Left ventricle myocardium superior (tissue), 1 donor: ENCODE measurements at regions not wholly inside any gene's neighbourhood (a gene's known extent, or its start where the extent isn't known, plus 50 kb on each side); places are given as distances from the start of the nearest gene placed in this dataset.
A peak's percentile ranks its signal among the peaks of the same experiment; 100 is the strongest.
"Not testable (repeated sequence)": the region's sequence is repeated elsewhere in the genome, so short reads cannot be mapped to it uniquely, and the experiment has no call there.

Experiments
- ATAC-seq: fragments of 200-7000 bp; cut with Tn5 transposase; one replicate; pipeline ENCODE4 v1.9.1; 2020; ENCODE audit warnings: mild to moderate bottlenecking, moderate library complexity
- DNase-seq: peaks from one replicate; pipeline ENCODE4 v3.0.0-alpha.2; 2020
- intact Hi-C: fragments of 100-400 bp; cut with micrococcal nuclease; formaldehyde crosslinking; loops from one replicate; pipeline ENCODE4 v1.11.0; 2022
- donor health status: DM: no; HTN: yes; CAD: no; lungs with severe emphysema.

DNA sequence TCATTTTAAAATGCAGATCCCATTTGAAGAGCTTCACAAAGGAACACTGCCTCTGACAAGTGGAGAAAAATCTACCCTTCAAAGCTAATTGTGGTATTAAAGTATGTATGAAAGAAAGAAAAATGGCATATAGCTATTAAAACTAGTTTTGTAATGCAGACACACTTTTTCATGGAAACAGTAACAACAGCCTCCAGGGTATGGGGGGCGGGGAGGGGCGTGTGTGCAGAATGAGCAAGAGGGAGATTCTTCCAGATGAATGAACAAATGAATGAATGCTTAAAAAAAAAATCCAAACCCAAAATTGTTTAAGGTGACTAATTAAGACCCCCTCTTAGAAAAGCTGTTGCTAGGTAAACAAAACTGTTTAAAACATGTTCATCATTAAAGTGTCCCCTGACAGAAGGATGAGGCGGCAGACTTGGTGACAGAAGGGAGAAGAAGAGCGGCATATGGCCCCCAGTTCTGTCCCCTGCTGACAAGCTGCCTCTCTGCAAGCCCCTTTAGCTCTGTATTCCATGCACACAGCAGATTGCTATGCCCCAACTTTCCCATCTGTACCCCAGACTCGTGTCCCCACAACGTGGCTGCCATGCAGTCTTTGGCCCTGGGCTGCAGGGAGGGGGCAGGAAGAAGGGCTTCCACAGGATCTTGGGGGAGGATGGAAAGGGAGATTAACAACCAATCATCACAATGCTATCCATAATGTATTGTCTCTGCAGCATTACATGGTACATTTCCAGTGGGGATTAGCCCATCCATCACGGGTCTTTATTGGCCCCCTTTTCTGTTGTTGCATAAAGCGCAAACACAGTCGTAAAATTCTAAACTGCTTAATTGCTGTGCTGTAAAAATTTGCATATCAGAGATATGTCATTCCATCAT is 108.4 kb upstream of the OLIG3 start:
- ATAC-seq (no peak), DNase-seq (no peak)
- intact Hi-C loops = no loop called here

GRCh38 chr6:137610702-137611101 is 116.5 kb upstream of the OLIG3 start:
- ATAC-seq (no peak), DNase-seq (no peak)
- intact Hi-C loops = no loop called here

DNA sequence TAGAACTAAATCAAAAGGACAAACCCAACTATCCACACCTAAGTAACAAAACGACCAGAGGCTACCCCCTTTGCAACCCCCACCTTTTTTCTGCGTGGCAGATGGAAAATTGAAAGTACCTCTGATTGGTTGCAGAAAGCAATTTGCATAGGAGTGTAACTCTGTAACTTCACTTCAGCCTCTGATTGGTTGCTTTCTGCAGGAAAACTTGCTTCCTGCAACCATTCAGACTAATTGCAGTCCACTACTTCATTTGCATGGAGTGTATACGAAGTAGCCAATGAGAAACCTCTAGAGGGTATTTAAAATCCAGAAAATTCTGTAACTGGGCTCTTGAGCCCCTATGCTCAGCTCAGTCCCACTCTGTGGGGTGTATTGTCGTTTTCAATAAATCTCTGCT is 129.1 kb upstream of the OLIG3 start:
- DNase-seq = no peak
- intact Hi-C loops = no loop called here
- ATAC-seq = no peak

DNA sequence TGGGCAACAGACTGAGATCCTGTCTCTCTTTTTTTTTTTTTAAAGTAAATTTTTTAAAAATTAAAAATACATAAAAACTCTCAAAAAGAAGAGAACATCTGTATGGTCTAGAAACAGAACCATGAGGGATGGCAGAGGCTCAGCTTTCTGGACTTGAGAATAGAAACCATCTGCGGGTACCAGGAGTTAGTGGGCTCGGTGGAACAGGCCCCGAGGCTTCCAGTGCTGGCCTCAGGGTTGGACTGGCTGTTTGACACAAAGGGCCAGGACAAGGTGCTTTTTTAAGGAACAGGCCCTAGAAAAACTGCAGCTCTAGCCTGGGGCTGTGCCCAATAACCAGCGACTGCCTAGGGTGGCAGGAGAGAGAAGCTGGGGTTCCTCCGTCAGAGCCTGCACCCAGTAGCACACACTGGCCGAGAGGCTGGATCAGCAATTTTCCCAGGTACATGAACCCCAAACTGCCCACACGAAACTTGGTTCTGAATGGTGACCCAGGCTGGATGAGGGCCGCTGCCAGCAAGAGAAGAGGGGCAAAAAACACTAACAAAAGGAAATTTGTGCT is 131.0 kb upstream of the OLIG3 start:
- intact Hi-C loops = no loop called here
- DNase-seq = no peak
- ATAC-seq = no peak

- intact Hi-C loops = no loop called here
- no peak for ATAC-seq
- no peak for DNase-seq
Observed at GRCh38 chr6:137625808-137626207, 131.6 kb upstream of the OLIG3 start.

GRCh38 chr6:137630666-137631065 is 136.5 kb upstream of the OLIG3 start:
- ATAC-seq (no peak), DNase-seq (no peak)
- intact Hi-C loops = no loop called here

GRCh38 chr6:137631323-137631722 is 137.1 kb upstream of the OLIG3 start:
- ATAC-seq (no peak), DNase-seq (no peak)
- intact Hi-C loops = no loop called here

DNA sequence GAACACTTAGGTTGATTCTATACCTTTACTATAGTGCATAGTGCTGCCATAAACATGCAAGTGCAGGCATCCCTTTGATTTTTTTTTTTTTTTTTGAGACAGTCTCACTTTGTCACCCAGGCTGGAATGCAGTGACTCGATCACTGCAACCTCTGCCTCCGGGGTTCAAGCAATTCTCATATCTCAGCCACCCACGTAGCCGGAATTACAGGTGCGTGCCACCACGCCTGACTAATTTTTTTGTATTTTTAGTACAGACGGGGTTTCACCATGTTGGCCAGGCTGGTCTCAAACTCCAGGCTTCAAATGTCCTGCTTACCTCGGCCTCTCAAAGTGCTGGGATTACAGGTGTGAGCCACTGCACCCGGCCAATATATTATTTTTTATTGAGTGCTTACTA is 140.0 kb upstream of the OLIG3 start:
- DNase-seq, intact Hi-C loops, ATAC-seq: not testable (repeated sequence)

DNA sequence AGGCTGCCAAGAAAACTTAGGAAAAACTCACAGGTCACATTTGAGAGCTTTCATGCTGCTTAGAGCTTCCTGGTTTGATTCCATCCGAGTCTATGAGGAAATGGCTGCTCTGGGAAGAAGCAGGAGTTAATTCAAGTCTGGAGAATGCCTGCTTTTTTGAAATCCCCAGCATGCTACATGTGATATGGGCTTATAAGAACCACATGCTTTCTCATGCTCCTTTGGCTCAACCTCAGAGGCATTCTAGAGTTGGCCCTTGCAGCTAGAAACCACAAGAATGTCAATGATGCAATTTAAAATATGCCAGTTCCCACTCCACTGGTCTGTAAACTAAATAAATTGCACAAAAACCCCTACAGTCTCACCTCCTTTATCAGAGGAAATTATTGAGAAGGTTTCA is 142.9 kb upstream of the OLIG3 start:
- peak; percentile 80 for ATAC-seq
- DNase-seq = no peak
- intact Hi-C loops = no loop called here

- intact Hi-C loops = no loop called here
- no peak for DNase-seq
- no peak for ATAC-seq
Observed at GRCh38 chr6:137638926-137639706, 144.9 kb upstream of the OLIG3 start.

GRCh38 chr6:137640086-137640485 is 145.9 kb upstream of the OLIG3 start:
- DNase-seq (no peak), ATAC-seq (no peak)
- intact Hi-C loops = loop anchor here (5.0 to 10.0 kb wide), 2 partner anchors 368 to 555 kb away; no protein-coding TSS in a partner anchor

- DNase-seq (peak; percentile 64), ATAC-seq (peak; percentile 94)
- intact Hi-C loops = loop anchor here (5.0 to 10.0 kb wide), 2 partner anchors 369 to 557 kb away; no protein-coding TSS in a partner anchor
Observed at GRCh38 chr6:137641474-137642077, 147.4 kb upstream of the OLIG3 start.

GRCh38 chr6:137643210-137643609 is 149.0 kb upstream of the OLIG3 start:
- ATAC-seq = not testable (repeated sequence)
- intact Hi-C loops = loop anchor here (5.0 to 10.0 kb wide), 2 partner anchors 371 to 558 kb away; no protein-coding TSS in a partner anchor

GRCh38 chr6:137643644-137644043 is 149.4 kb upstream of the OLIG3 start:
- intact Hi-C loops = loop anchor here (5.0 to 10.0 kb wide), 2 partner anchors 371 to 559 kb away; no protein-coding TSS in a partner anchor
- DNase-seq, ATAC-seq: not testable (repeated sequence)

More at GRCh38 chr6:137643210-137643609, 149.0 kb upstream of the OLIG3 start:
- DNase-seq = not testable (repeated sequence)

GRCh38 chr6:137645850-137646249 is 151.7 kb upstream of the OLIG3 start:
- intact Hi-C loops = loop anchor here (10.0 kb wide), 1 partner anchor 561 kb away; no protein-coding TSS in a partner anchor
- ATAC-seq (no peak), DNase-seq (no peak)

DNA sequence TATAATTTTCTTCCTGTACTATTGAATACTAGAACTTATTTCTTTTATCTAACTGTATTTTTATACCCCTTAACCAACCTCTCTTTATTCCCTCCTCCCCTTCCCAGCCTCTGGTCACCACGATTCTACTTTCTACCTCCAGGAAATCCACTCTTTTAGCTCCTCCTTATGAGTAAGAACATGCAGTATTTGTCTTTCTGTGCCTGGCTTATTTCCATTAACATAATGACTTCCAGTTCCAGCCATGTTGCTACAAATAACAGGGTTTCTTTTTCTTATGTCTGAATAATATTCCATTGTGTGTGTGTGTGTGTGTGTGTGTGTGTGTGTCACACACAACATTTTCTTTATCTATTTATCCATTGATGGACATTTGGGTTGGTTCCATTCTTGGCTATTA is 152.3 kb upstream of the OLIG3 start:
- intact Hi-C loops = loop anchor here (10.0 kb wide), 1 partner anchor 562 kb away; no protein-coding TSS in a partner anchor
- DNase-seq (no peak), ATAC-seq (no peak)

GRCh38 chr6:137647762-137648447 is 153.7 kb upstream of the OLIG3 start:
- ATAC-seq (no peak), DNase-seq (no peak)
- intact Hi-C loops = loop anchor here (10.0 kb wide), 1 partner anchor 563 kb away; no protein-coding TSS in a partner anchor

- peak; percentile 74 for ATAC-seq
- DNase-seq = no peak
- intact Hi-C loops = no loop called here
Observed at GRCh38 chr6:137650720-137651119, 156.5 kb upstream of the OLIG3 start.
